Limb (tissue), 2 donors: ENCODE measurements at regions not wholly inside any gene's neighbourhood (a gene's known extent, or its start where the extent isn't known, plus 50 kb on each side); places are given as distances from the start of the nearest gene placed in this dataset.
A peak's percentile ranks its signal among the peaks of the same experiment; 100 is the strongest.
"Not testable (repeated sequence)": the region's sequence is repeated elsewhere in the genome, so short reads cannot be mapped to it uniquely, and the experiment has no call there.

Source experiments
- DNase-seq, 2 donors: peaks; one replicate each; pipeline ENCODE4 v3.0.0-alpha.2; 2016; ENCODE audit errors: extremely low spot score in 2 of 2

DNA sequence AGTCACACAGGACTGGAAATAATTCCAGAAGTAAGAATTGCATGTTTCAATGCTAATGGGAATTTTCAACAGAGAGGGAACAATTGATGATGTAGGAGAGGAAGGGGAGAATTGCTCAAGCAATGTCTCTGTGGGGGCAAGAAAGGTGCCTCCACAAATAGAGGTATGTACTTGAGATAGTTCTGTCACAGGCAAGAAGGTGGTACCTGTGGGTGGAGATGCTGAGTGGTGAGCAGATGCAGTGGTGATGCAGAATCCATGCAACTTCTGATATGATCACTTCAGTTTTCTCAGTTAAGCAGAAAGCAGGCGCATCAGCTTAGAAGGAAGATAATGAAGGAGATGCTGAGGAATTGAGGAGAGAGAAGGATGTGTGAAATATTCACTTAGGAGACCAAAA, 55.1 kb upstream of the SEC24B start:
- no peak for DNase-seq

DNA sequence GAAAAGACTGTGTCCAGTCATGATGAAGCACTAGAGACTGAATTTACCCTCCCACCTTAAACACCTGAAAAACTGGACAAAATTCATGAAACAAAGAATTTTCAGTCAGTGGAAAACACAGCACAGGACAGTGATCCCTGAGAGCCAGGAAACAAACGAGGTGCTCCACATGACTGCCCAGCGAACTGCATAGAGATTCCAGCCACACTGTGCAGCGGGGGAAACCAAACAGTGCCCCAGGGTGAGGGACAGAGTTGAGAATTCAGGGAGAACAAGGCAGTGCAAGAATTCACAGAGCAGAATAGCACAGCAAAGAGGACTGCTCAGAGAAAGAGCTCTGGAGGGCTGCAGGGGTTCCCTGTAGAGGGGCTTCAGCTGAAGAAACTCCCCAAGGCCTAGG, 55.5 kb upstream of the SEC24B start:
- no peak for DNase-seq

DNA sequence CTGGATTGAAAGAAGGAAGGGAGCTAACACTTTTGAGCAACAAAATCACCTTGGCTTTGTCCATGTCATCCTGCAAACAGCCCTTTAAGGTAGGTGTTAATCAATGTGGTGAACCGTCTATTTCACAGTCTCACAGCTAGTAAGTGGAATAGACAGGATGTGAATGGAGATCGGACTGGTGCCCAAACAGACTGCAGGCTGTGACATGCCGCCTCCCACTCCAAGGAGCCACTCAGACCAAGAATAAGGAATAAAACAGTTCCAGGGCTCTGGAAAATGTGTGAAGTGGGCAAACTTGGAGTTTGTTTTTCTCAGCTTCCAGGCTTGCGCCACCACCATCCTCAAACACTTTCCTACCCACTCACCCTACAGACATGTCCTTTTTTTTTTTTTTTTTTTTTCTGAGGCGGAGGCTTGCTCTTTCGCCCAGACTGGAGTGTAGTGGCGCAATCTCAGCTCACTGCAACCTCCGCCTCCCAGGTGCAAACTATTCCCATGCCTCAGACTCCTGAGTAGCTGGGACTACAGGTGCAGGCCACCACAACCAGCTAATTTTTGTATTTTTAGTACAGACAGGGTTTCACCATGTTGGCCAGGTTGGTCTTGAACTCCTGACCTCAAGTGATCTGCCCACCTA, 57.7 kb upstream of the SEC24B start:
- DNase-seq = no peak

DNA sequence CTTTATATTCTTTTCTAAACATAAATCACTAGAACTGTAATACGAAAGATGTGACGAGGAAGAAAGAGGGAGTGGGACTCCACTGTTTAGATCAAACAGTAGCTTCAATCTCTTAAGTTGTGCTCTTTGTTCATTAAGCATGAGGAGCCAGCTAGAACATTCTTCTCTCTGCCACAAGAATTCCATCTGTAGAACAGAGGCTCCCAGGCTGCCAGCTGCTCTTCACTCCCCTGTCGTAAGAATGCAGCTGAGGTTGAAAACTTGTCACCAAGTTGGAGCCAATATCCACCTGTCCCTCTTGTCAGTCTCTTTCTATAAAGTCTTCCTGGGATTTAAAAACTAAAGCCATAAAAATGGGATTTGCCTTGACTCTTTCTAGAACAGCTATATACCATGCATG, 65.0 kb upstream of the SEC24B start:
- peak in 1 of 2 donors; percentile 50 for DNase-seq

DNA sequence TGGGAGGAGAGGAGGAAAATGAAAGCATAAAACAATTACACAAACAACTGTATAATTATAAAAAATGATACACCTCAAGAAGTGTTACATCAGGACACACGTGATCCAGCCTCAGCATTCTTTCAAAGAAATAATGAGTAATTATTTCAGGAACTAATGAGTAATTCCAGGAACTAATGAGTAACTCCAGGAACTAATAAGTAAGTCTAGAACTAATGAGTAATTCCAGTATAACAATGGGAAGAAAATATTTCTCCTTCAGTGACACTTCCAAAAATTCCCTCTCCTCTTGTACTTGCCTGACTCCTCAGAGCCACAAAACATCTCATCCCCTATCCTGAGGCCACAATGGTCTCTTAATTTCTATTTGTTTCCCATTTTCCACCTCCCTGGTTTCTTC, 63.5 kb upstream of the COL25A1 start:
- DNase-seq = no peak

DNA sequence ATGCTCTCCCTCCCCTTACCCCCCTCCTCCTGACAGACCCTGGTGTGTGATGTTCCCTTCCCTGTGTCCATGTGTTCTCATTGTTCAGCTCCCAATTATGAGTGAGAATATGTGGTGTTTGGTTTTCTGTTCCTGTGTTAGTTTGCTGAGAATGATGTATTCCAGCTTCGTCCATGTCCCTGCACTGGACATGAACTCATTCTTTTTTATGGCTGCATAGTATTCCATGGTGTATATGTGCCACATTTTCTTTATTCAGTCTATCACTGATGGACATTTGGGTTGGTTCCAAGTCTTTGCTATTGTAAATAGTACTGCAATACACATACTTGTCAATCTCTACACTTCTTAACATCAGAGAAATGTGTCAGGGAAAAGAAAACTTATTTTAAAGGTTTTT, 62.8 kb upstream of the COL25A1 start:
- DNase-seq = not testable (repeated sequence)

DNA sequence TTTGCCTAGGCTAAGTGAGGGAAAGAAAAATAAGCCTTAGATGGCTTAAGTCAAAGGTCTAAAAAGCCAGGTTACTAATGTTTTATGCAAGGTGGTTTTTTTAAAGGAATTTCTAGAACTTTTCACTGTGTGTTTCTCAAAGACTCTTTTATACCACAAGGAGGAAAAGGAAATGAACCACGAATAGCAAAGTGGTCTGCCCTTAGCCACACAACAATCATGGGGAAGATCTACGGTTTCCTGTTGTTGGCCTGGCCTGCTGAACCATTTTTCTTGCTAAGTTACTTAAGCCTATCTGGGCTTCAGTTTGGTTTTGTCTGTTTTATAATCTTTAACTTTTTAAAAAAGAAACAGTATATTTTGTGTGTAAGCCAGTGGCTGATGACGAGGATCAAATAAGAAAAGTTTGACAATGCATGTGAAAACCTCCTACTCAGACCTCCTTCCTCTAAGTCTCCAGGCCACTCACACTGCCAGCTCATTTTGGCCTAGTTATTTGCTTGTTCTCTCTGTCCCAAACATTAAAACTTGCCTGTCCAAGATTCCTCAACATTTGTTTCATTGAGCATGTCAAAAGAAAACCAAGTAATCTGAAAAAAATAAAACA, 56.7 kb upstream of the COL25A1 start:
- no peak for DNase-seq

DNA sequence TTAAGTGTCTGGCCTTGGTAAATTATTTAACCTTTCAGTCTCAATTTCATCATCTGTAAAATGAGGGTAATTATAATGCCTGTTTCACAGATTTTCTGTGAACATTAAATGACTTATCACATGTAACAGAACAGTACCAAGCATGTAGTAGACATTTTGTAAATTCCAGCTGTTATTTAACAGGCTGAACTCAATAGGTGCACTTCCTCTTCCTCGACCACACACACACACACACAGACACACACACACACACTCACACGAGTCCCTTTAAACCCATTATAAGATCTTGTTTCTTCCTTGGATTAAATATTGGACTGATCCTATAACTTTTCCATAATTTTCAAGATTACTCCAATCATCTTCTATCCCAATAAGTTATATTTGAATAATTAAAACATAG, 53.4 kb upstream of the COL25A1 start:
- no peak for DNase-seq

DNA sequence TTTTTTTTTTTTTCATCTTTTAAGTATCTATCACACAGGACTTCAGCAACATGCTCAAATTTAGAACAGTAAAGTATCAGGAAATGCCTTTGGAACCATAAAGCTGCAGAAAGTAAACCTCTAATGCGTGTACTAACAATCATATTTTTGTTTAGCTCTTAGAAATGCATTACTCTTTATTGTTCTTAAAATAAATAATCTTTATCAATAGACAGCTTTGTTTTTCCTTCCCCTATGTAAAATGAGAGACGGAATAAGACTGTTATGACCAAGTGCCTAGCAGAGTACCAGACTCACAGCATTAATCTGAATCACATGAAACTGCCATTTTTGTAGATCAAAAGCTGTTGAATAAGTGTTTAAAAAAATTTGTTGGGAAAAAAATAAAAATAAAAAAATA, 50.5 kb upstream of the COL25A1 start:
- no peak for DNase-seq
